A673 (cell line): ENCODE measurements at regions not wholly inside any gene's neighbourhood (a gene's known extent, or its start where the extent isn't known, plus 50 kb on each side); places are given as distances from the start of the nearest gene placed in this dataset.
A peak's percentile ranks its signal among the peaks of the same experiment; 100 is the strongest.

Experiments used
- BruUV-seq: library from RNA; stranded (reverse); fragments of 400-500 nt; replicated peaks from 2 replicates; lab custom pipeline; 2021; lab: Mats Ljungman, UMichigan
- CTCF ChIA-PET: fragments of 300-600 bp; sonication (Branson Sonifier 250); formaldehyde crosslinking; loops from one replicate; lab custom pipeline; 2022; ENCODE audit warnings: antibody characterized with exemption; lab: Charles Lee
- POLR2A ChIA-PET: fragments of 300-600 bp; sonication (Branson Sonifier 250); formaldehyde crosslinking; loops from one replicate; lab custom pipeline; 2022; ENCODE audit warnings: antibody characterized with exemption; ENCODE audit not compliant: low non-redundant PET; lab: Charles Lee
- DNase-seq: peaks from one replicate; pipeline ENCODE4 v3.0.0-alpha.2; 2015; ENCODE audit warnings: low spot score
- H3K27ac ChIP-seq: fragments of 200-600 bp; sonication (generic); 2 replicates; pipeline ENCODE4 v1.5.1; 2016; ENCODE audit warnings: mixed run types, low read depth, mild to moderate bottlenecking, mixed read lengths, antibody characterized with exemption, low read length; ENCODE audit not compliant: poor library complexity, severe bottlenecking
- H3K27me3 ChIP-seq: fragments of 200-600 bp; sonication (generic); replicated peaks from 2 replicates; pipeline ENCODE4 v1.6.1; 2017; ENCODE audit warnings: mixed run types, low read depth, mild to moderate bottlenecking, mixed read lengths, antibody characterized with exemption, low read length; ENCODE audit not compliant: insufficient read depth, poor library complexity
- H3K36me3 ChIP-seq: fragments of 200-600 bp; sonication (generic); 2 replicates; pipeline ENCODE4 v1.6.1; 2016; ENCODE audit warnings: mixed run types, mild to moderate bottlenecking, mixed read lengths, antibody characterized with exemption, low read length; ENCODE audit not compliant: insufficient read depth, poor library complexity, severe bottlenecking
- H3K4me1 ChIP-seq: fragments of 200-600 bp; sonication (generic); 2 replicates; pipeline ENCODE4 v1.6.1; 2017; ENCODE audit warnings: mixed run types, mild to moderate bottlenecking, mixed read lengths, antibody characterized with exemption, low read length; ENCODE audit not compliant: insufficient read depth, poor library complexity, severe bottlenecking
- H3K4me3 ChIP-seq: fragments of 200-600 bp; sonication (generic); 2 replicates; pipeline ENCODE4 v1.5.1; 2016; ENCODE audit warnings: low read depth, mixed run types, mild to moderate bottlenecking, mixed read lengths, low read length; ENCODE audit not compliant: poor library complexity, severe bottlenecking
- H3K9me3 ChIP-seq: fragments of 200-600 bp; sonication (generic); 2 replicates; pipeline ENCODE4 v1.6.1; 2016; ENCODE audit warnings: mixed run types, low read depth, mild to moderate bottlenecking, mixed read lengths, antibody characterized with exemption, low read length; ENCODE audit not compliant: poor library complexity, severe bottlenecking
- EZH2 ChIP-seq: fragments of 200-600 bp; sonication (generic); IDR thresholded peaks from 2 replicates; pipeline ENCODE4 v1.6.1; 2017; ENCODE audit warnings: borderline replicate concordance, low read depth, mild to moderate bottlenecking, mixed read lengths, antibody characterized with exemption, low read length; ENCODE audit not compliant: poor library complexity, severe bottlenecking
- intact Hi-C: fragments of 100-400 bp; cut with micrococcal nuclease; formaldehyde crosslinking; loops from one replicate; pipeline ENCODE4 v1.10.0; 2022; ENCODE audit not compliant: unreplicated experiment
- TF ChIP-seq, protein P1 (sequence below): fragments of 300-800, 200-600 bp; sonication (generic); conservative IDR thresholded peaks from 2 replicates; pipeline ENCODE4 v1.5.1; 2017; ENCODE audit warnings: low read depth, mild to moderate bottlenecking, antibody characterized with exemption, low read length, moderate library complexity, mixed read lengths

- DNase-seq, result peak; percentile 36
Measured at GRCh38 chr2:111226876-111227700, 106.4 kb downstream of the BCL2L11 start.

GRCh38 chr2:111227716-111228141 lies 107.0 kb downstream of the BCL2L11 start:
- intact Hi-C loops, result no loop called here
- Histone ChIP-seq H3K27me3 (no peaks in the 10 kb centered on the region), H3K4me1 (peaks cover 7% of the 10 kb centered on the region), H3K4me3 (no peak overlapping the region), H3K9me3 (no peaks in the 10 kb centered on the region), H3K27ac (peak overlapping the region; percentile 60), H3K36me3 (no peaks in the 10 kb centered on the region)
- DNase-seq, result peak; percentile 51
- BruUV-seq, result no TSS peak
- POLR2A ChIA-PET, result no interaction called here
- CTCF ChIA-PET, result no interaction called here
- TF ChIP-seq EZH2, result no peak
- TF ChIP-seq, protein P1, sequence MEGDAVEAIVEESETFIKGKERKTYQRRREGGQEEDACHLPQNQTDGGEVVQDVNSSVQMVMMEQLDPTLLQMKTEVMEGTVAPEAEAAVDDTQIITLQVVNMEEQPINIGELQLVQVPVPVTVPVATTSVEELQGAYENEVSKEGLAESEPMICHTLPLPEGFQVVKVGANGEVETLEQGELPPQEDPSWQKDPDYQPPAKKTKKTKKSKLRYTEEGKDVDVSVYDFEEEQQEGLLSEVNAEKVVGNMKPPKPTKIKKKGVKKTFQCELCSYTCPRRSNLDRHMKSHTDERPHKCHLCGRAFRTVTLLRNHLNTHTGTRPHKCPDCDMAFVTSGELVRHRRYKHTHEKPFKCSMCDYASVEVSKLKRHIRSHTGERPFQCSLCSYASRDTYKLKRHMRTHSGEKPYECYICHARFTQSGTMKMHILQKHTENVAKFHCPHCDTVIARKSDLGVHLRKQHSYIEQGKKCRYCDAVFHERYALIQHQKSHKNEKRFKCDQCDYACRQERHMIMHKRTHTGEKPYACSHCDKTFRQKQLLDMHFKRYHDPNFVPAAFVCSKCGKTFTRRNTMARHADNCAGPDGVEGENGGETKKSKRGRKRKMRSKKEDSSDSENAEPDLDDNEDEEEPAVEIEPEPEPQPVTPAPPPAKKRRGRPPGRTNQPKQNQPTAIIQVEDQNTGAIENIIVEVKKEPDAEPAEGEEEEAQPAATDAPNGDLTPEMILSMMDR, result no peak

More at GRCh38 chr2:111226876-111227700, 106.4 kb downstream of the BCL2L11 start:
- Histone ChIP-seq H3K9me3 (no peaks in the 10 kb centered on the region), H3K27me3 (no peaks in the 10 kb centered on the region), H3K4me3 (no peak overlapping the region), H3K27ac (peak overlapping the region; percentile 60), H3K36me3 (no peaks in the 10 kb centered on the region), H3K4me1 (peaks cover 7% of the 10 kb centered on the region)
- intact Hi-C loops, result no loop called here
- POLR2A ChIA-PET, result no interaction called here
- CTCF ChIA-PET, result no interaction called here
- TF ChIP-seq, protein P1, result no peak
- no peak for TF ChIP-seq EZH2
- no TSS peak for BruUV-seq

- H3K36me3 ChIP-seq, result no peaks in the 10 kb centered on the region
Measured at GRCh38 chr2:111231532-111232252, 111.0 kb downstream of the BCL2L11 start.

More at GRCh38 chr2:111231532-111232252, 111.0 kb downstream of the BCL2L11 start:
- H3K4me1 ChIP-seq, result peaks cover 7% of the 10 kb centered on the region
- no peak overlapping the region for H3K27ac ChIP-seq
- no TSS peak for BruUV-seq
- no peak overlapping the region for H3K4me3 ChIP-seq
- ChIA-PET POLR2A (no interaction called here), CTCF (no interaction called here)
- TF ChIP-seq, protein P1, result no peak
- TF ChIP-seq EZH2, result no peak
- no peaks in the 10 kb centered on the region for H3K9me3 ChIP-seq
- intact Hi-C loops, result no loop called here
- no peak for DNase-seq
- H3K27me3 ChIP-seq, result no peaks in the 10 kb centered on the region
